Activated CD4-positive, alpha-beta T cell treated with anti-CD3 and anti-CD28 coated beads for 36 hours (primary cell): ENCODE measurements at regions not wholly inside any gene's neighbourhood (a gene's known extent, or its start where the extent isn't known, plus 50 kb on each side); places are given as distances from the start of the nearest gene placed in this dataset.

Experiments
- ATAC-seq: fragments of 200-7000 bp; cut with Tn5 transposase; one replicate; pipeline ENCODE4 v1.10.0; 2021; ENCODE audit warnings: mild to moderate bottlenecking, moderate library complexity
- CTCF ChIA-PET: fragments of 350-600 bp; sonication (Branson Sonifier 250); formaldehyde crosslinking; loops from one replicate; lab custom pipeline; 2021; ENCODE audit warnings: antibody characterized with exemption; lab: Charles Lee
- POLR2A ChIA-PET: fragments of 350-600 bp; sonication (Branson Sonifier 250); formaldehyde crosslinking; loops from one replicate; lab custom pipeline; 2021; ENCODE audit warnings: antibody characterized with exemption, inconsistent platforms; lab: Charles Lee
- DNase-seq: peaks from one replicate; pipeline ENCODE4 v3.0.0-alpha.2; 2020
- H3K27ac Mint-ChIP-seq: one replicate; pipeline ENCODE4 v1.8.0; 2021; ENCODE audit warnings: mixed read lengths
- H3K27me3 Mint-ChIP-seq: one replicate; pipeline ENCODE4 v1.8.0; 2021; ENCODE audit warnings: mixed read lengths
- H3K36me3 Mint-ChIP-seq: one replicate; pipeline ENCODE4 v1.8.0; 2021; ENCODE audit warnings: low read depth, mixed read lengths
- H3K4me1 Mint-ChIP-seq: one replicate; pipeline ENCODE4 v1.8.0; 2021; ENCODE audit warnings: mixed read lengths
- H3K4me3 Mint-ChIP-seq: one replicate; pipeline ENCODE4 v1.8.0; 2021; ENCODE audit warnings: mild to moderate bottlenecking, moderate library complexity, mixed read lengths
- H3K9me3 Mint-ChIP-seq: one replicate; pipeline ENCODE4 v1.8.0; 2021; ENCODE audit warnings: low read depth, mixed read lengths
- intact Hi-C, 2 experiments: fragments of 100-400 bp; cut with DNase I in 1 of 2; cut with micrococcal nuclease in 1 of 2; formaldehyde crosslinking; loops; one replicate each; pipeline versions ENCODE4 v1.14.2 to v1.15.1; 2022 to 2024; cut with DNase I, micrococcal nuclease

DNA sequence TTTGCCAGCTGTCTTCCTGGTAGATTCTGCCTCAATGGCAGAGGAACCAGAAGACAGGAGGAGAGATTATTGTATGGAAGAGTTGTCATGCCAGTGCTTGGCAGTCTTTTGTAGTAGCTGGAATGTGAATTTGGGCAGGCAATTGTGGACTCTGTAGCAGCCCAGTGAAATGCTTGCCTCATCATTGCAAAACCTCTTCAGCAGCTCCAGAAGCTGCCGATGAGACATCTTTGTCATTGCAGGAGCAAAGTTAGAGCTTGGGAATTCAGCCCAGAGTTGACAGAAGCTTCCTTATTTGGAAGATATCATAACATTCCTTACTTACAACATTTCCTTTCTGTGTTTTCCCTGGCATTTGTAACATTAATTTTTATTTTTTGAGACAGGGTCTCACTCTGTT, 1250.9 kb downstream of the CDY2B start:
- no peak overlapping the region for H3K4me3 Mint-ChIP-seq
- POLR2A ChIA-PET = no interaction called here
- no peaks in the 10 kb centered on the region for H3K36me3 Mint-ChIP-seq
- CTCF ChIA-PET = no interaction called here
- H3K4me1 Mint-ChIP-seq = no peaks in the 10 kb centered on the region
- DNase-seq (no peak), ATAC-seq (no peak)
- intact Hi-C loops = no loop called here
- no peak overlapping the region for H3K27ac Mint-ChIP-seq
- peaks cover 2% of the 10 kb centered on the region for H3K9me3 Mint-ChIP-seq
- no peaks in the 10 kb centered on the region for H3K27me3 Mint-ChIP-seq

GRCh38 chrY:16627122-16627521, 1252.9 kb downstream of the CDY2B start:
- Mint-ChIP-seq H3K27ac (no peak overlapping the region), H3K4me3 (no peak overlapping the region), H3K27me3 (no peaks in the 10 kb centered on the region), H3K36me3 (no peaks in the 10 kb centered on the region), H3K4me1 (no peaks in the 10 kb centered on the region), H3K9me3 (peaks cover 2% of the 10 kb centered on the region)
- ChIA-PET POLR2A (no interaction called here), CTCF (no interaction called here)
- intact Hi-C loops = no loop called here
- DNase-seq (no peak), ATAC-seq (no peak)

DNA sequence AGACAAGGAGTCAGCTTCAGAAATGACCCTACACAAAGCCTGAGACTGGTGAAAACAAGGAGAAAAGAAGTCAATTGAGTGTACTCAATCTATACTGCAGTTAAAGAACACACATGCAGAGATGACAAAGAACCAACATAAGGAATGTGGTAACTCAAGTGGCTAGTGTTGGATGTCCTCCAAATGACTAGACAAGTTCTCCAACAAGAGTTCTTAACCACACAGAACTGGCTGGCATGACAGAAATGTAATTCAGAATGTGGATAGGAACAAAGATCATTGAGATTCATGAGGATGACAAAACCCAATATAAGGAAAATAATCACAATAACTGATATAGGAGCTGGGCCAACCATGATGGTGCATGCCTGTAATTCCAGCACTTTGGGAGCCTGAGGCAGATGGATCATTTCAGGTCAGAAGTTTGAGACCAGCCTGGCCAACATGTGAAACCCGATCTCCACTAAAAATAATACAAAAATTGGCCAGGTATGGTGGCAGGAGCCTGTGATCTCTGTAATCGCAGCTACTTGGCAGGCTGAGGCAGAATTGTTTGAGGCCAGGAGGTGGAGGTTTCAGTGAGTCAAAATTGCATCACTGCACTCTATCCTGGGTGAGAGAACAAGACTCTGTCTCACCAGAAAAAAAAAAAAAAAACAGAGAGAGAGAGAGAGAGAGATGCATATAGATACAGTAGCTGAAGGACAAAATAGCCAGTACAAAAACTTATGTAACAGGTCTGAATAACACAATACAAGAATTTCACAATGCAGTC, 1263.6 kb downstream of the CDY2B start:
- ChIA-PET CTCF (no interaction called here), POLR2A (no interaction called here)
- DNase-seq (no peak), ATAC-seq (no peak)
- no peaks in the 10 kb centered on the region for H3K9me3 Mint-ChIP-seq
- no peaks in the 10 kb centered on the region for H3K36me3 Mint-ChIP-seq
- H3K27ac Mint-ChIP-seq = no peak overlapping the region
- intact Hi-C loops = no loop called here
- H3K4me3 Mint-ChIP-seq = no peak overlapping the region
- H3K4me1 Mint-ChIP-seq = no peaks in the 10 kb centered on the region
- H3K27me3 Mint-ChIP-seq = no peaks in the 10 kb centered on the region

DNA sequence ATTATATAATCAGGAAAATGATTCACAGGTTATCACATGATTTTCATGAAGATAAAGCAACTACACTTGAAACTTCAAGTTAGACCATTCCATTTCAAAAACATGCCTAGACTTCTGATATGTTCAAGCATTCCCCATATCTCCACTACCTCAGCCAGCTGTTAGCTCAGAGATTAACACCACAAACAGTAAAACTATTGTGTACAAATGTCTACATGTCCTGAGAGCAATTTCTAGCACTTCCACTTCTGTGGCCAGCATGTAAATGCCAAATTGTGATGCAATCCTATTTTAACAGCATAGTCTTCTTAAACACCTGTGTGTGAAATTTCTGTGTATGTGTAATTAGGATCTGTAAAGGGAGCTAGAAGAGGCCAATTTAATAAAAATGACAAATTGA, 1271.3 kb downstream of the CDY2B start:
- Mint-ChIP-seq H3K9me3 (peaks cover 4% of the 10 kb centered on the region), H3K27ac (no peak overlapping the region), H3K4me3 (no peak overlapping the region), H3K4me1 (no peaks in the 10 kb centered on the region), H3K27me3 (no peaks in the 10 kb centered on the region), H3K36me3 (no peaks in the 10 kb centered on the region)
- ATAC-seq (no peak), DNase-seq (no peak)
- ChIA-PET CTCF (no interaction called here), POLR2A (no interaction called here)
- intact Hi-C loops = no loop called here

GRCh38 chrY:16602146-16602545, 1277.9 kb downstream of the CDY2B start:
- H3K36me3 Mint-ChIP-seq = no peaks in the 10 kb centered on the region
- intact Hi-C loops = no loop called here
- CTCF ChIA-PET = no interaction called here

GRCh38 chrY:16601626-16602025, 1278.4 kb downstream of the CDY2B start:
- Mint-ChIP-seq H3K9me3 (peaks cover 4% of the 10 kb centered on the region), H3K27me3 (no peaks in the 10 kb centered on the region), H3K27ac (no peak overlapping the region), H3K4me3 (no peak overlapping the region), H3K36me3 (no peaks in the 10 kb centered on the region), H3K4me1 (no peaks in the 10 kb centered on the region)
- ATAC-seq (no peak), DNase-seq (no peak)
- ChIA-PET POLR2A (no interaction called here), CTCF (no interaction called here)
- intact Hi-C loops = no loop called here

More at GRCh38 chrY:16602146-16602545, 1277.9 kb downstream of the CDY2B start:
- Mint-ChIP-seq H3K4me1 (no peaks in the 10 kb centered on the region), H3K27me3 (no peaks in the 10 kb centered on the region), H3K27ac (no peak overlapping the region), H3K9me3 (peaks cover 4% of the 10 kb centered on the region), H3K4me3 (no peak overlapping the region)
- ATAC-seq (no peak), DNase-seq (no peak)
- POLR2A ChIA-PET = no interaction called here

DNA sequence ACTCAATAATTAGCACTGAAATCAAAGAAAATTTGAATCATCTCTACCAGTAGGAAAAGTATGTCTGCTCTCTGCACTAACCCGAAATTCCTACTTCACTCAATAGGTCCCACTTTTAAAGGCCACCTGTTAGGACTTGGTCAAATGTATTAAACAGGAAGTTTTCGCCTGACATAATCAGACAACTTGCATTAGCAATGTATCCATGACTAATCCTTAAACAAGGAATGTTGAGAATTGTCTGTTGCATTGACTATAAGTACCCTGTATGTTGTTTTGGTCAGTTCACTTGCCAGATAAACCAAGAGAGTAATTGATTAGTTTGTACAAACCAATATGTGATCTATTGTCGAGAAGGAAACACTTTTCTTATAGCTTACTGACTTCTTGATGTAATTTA, 1308.0 kb downstream of the CDY2B start:
- intact Hi-C loops = no loop called here
- no peaks in the 10 kb centered on the region for H3K4me1 Mint-ChIP-seq
- ATAC-seq = no peak
- POLR2A ChIA-PET = no interaction called here
- peaks cover 2% of the 10 kb centered on the region for H3K9me3 Mint-ChIP-seq
- H3K36me3 Mint-ChIP-seq = no peaks in the 10 kb centered on the region
- no peak for DNase-seq
- no peaks in the 10 kb centered on the region for H3K27me3 Mint-ChIP-seq
- H3K27ac Mint-ChIP-seq = no peak overlapping the region
- CTCF ChIA-PET = no interaction called here
- H3K4me3 Mint-ChIP-seq = no peak overlapping the region

GRCh38 chrY:16562491-16562890, 1317.5 kb downstream of the CDY2B start:
- ChIA-PET POLR2A (no interaction called here), CTCF (no interaction called here)
- H3K27me3 Mint-ChIP-seq = no peaks in the 10 kb centered on the region
- no peak overlapping the region for H3K27ac Mint-ChIP-seq
- ATAC-seq (no peak), DNase-seq (peak; percentile 4)
- no peaks in the 10 kb centered on the region for H3K4me1 Mint-ChIP-seq
- H3K36me3 Mint-ChIP-seq = no peaks in the 10 kb centered on the region
- H3K4me3 Mint-ChIP-seq = no peak overlapping the region
- H3K9me3 Mint-ChIP-seq = no peaks in the 10 kb centered on the region
- intact Hi-C loops = no loop called here

- DNase-seq (no peak), ATAC-seq (no peak)
- Mint-ChIP-seq H3K36me3 (no peaks in the 10 kb centered on the region), H3K27me3 (no peaks in the 10 kb centered on the region), H3K27ac (no peak overlapping the region), H3K4me1 (no peaks in the 10 kb centered on the region), H3K9me3 (peaks cover 4% of the 10 kb centered on the region), H3K4me3 (no peak overlapping the region)
- ChIA-PET CTCF (no interaction called here), POLR2A (no interaction called here)
- intact Hi-C loops = no loop called here
These were observed 1358.0 kb downstream of the CDY2B start for GRCh38 chrY:16522021-16522420.

DNA sequence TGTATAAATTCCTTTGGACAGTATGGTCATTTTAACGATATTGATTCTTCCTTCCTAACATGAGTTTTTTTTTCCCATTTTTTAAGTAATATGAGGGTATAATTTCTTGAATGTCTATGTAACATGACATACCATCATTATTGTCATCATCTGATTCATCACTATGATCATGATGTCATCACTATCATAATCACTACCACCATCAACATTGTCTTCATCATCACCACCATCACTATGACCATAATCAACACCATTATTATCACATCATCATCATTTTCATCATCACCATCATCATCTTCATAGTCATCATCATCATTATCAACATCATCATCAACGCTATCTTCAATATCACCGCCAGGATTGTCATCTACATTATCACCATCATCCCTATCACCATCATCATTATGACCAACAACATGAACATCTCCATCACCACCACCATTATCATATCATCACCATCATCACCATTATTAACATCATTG, 1377.2 kb downstream of the CDY2B start:
- POLR2A ChIA-PET = no interaction called here
- DNase-seq (no peak), ATAC-seq (no peak)
- Mint-ChIP-seq H3K27me3 (no peaks in the 10 kb centered on the region), H3K9me3 (peaks cover 4% of the 10 kb centered on the region), H3K36me3 (no peaks in the 10 kb centered on the region), H3K4me1 (no peaks in the 10 kb centered on the region), H3K27ac (no peak overlapping the region), H3K4me3 (no peak overlapping the region)
- CTCF ChIA-PET = no interaction called here
- intact Hi-C loops = no loop called here

- Mint-ChIP-seq H3K9me3 (peaks cover 5% of the 10 kb centered on the region), H3K27ac (no peak overlapping the region), H3K4me3 (no peak overlapping the region), H3K27me3 (no peaks in the 10 kb centered on the region), H3K36me3 (no peaks in the 10 kb centered on the region), H3K4me1 (no peaks in the 10 kb centered on the region)
- ChIA-PET POLR2A (no interaction called here), CTCF (no interaction called here)
- intact Hi-C loops = no loop called here
- DNase-seq = no peak
- ATAC-seq = no peak
These were observed 1389.3 kb downstream of the CDY2B start for GRCh38 chrY:16490706-16491105.

DNA sequence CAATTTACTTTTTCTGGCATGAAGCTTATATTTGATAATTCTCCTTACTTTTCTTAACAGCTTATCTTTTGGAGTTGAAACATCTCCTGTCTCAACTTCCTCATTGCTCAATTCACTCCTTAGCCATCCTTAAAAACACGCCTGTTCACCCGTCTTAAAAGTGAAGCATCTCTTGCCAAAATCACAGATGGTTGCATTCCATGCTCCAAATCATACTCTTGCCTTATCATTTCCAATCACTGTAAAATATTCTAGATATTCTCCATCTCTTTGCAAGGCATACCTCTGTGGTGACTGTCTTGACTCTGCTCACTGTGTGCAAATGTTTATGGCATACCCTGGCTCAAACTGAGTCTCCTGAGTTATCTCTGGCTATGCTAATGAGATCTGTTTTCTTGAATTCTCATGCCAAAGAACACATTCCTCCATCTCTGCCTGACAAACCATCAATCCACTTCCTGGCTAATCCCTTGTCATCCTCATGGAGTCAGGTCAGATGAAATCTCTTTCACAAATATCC, 1393.3 kb downstream of the CDY2B start:
- ATAC-seq = no peak
- CTCF ChIA-PET = no interaction called here
- DNase-seq = no peak
- Mint-ChIP-seq H3K4me3 (no peak overlapping the region), H3K27me3 (no peaks in the 10 kb centered on the region), H3K9me3 (peaks cover 15% of the 10 kb centered on the region), H3K36me3 (no peaks in the 10 kb centered on the region), H3K27ac (no peak overlapping the region), H3K4me1 (no peaks in the 10 kb centered on the region)
- intact Hi-C loops = no loop called here
- POLR2A ChIA-PET = no interaction called here
